OCI-LY1 (cell line): ENCODE measurements at regions not wholly inside any gene's neighbourhood (a gene's known extent, or its start where the extent isn't known, plus 50 kb on each side); places are given as distances from the start of the nearest gene placed in this dataset.

ENCODE experiments used
- H2AFZ ChIP-seq: fragments of 200-600 bp; sonication (generic), shearing (Covaris generic); 2 replicates; pipeline ENCODE4 v1.6.0; 2014; ENCODE audit warnings: antibody characterized with exemption, mild to moderate bottlenecking, low read length
- H3F3A ChIP-seq: fragments of 200-600 bp; sonication (generic), shearing (Covaris generic); 2 replicates; pipeline ENCODE4 v1.6.0; 2014; ENCODE audit warnings: mild to moderate bottlenecking, antibody characterized with exemption, low read length, moderate library complexity; ENCODE audit not compliant: insufficient read depth
- H3K27ac ChIP-seq: fragments of 200-600 bp; sonication (generic); 2 replicates; pipeline ENCODE4 v1.5.1; 2014; ENCODE audit warnings: low read length, mixed run types, mild to moderate bottlenecking, low read depth; ENCODE audit not compliant: poor library complexity, severe bottlenecking
- H3K27me3 ChIP-seq: fragments of 200-600 bp; sonication (generic); 2 replicates; pipeline ENCODE4 v1.6.0; 2014; ENCODE audit warnings: antibody characterized with exemption, mild to moderate bottlenecking, low read length, moderate library complexity; ENCODE audit not compliant: insufficient read depth
- H3K36me3 ChIP-seq: fragments of 200-600 bp; sonication (generic); 2 replicates; pipeline ENCODE4 v1.6.1; 2014; ENCODE audit warnings: mild to moderate bottlenecking, antibody characterized with exemption, low read length, moderate library complexity, mixed read lengths; ENCODE audit not compliant: insufficient read depth
- H3K4me1 ChIP-seq: fragments of 200-600 bp; sonication (generic); 2 replicates; pipeline ENCODE4 v1.5.1; 2014; ENCODE audit warnings: mild to moderate bottlenecking, low read length, moderate library complexity; ENCODE audit not compliant: insufficient read depth, severe bottlenecking
- H3K4me2 ChIP-seq: fragments of 200-600 bp; sonication (generic), shearing (Covaris generic); 2 replicates; pipeline ENCODE4 v1.6.1; 2014; ENCODE audit warnings: low read length
- H3K4me3 ChIP-seq: fragments of 200-600 bp; sonication (generic); 2 replicates; pipeline ENCODE4 v1.5.1; 2014; ENCODE audit warnings: low read length, low read depth, mild to moderate bottlenecking, mixed read lengths; ENCODE audit not compliant: poor library complexity, severe bottlenecking
- H3K79me2 ChIP-seq: fragments of 200-600 bp; shearing (Covaris generic); 2 replicates; pipeline ENCODE4 v1.6.1; 2016; ENCODE audit warnings: mixed run types, low read length, mixed read lengths; ENCODE audit not compliant: insufficient read depth
- H3K9ac ChIP-seq: fragments of 200-600 bp; sonication (generic), shearing (Covaris generic); 2 replicates; pipeline ENCODE4 v1.6.1; 2014; ENCODE audit warnings: mild to moderate bottlenecking, low read length, mixed read lengths
- H3K9me2 ChIP-seq: fragments of 200-600 bp; sonication (generic), shearing (Covaris generic); 2 replicates; pipeline ENCODE4 v1.6.1; 2014; ENCODE audit warnings: low read depth, mild to moderate bottlenecking, low read length, mixed read lengths
- H3K9me3 ChIP-seq: fragments of 200-600 bp; shearing (Covaris generic); 2 replicates; pipeline ENCODE4 v1.6.1; 2014; ENCODE audit warnings: low read length, mixed read lengths
- H4K20me1 ChIP-seq: fragments of 200-600 bp; sonication (generic), shearing (Covaris generic); 2 replicates; pipeline ENCODE4 v1.6.0; 2016; ENCODE audit warnings: mild to moderate bottlenecking, low read length; ENCODE audit not compliant: insufficient read depth
- CTCF ChIP-seq: fragments of 200-600 bp; sonication (generic), shearing (Covaris generic); IDR thresholded peaks from 2 replicates; pipeline ENCODE4 v1.5.1; 2017; ENCODE audit warnings: mild to moderate bottlenecking, antibody characterized with exemption, low read length, moderate library complexity, mixed read lengths
- EZH2 ChIP-seq: fragments of 200-600 bp; sonication (generic), shearing (Covaris generic); IDR thresholded peaks from 2 replicates; pipeline ENCODE4 v1.8.0; 2017; ENCODE audit warnings: borderline replicate concordance, mixed run types, mild to moderate bottlenecking, antibody characterized with exemption, low read length, moderate library complexity, mixed read lengths

- Histone ChIP-seq H3K4me1 (no peaks in the 10 kb centered on the region), H3K9me2 (no peaks in the 10 kb centered on the region), H3K4me2 (no peak overlapping the region), H3F3A (no peaks in the 10 kb centered on the region), H3K9me3 (no peaks in the 10 kb centered on the region), H3K9ac (no peak overlapping the region), H3K4me3 (no peak overlapping the region), H2AFZ (no peak overlapping the region), H3K27ac (no peak overlapping the region), H3K27me3 (no peaks in the 10 kb centered on the region; the same call in 1 of the 2 replicates), H3K79me2 (no peaks in the 10 kb centered on the region), H3K36me3 (no peaks in the 10 kb centered on the region), H4K20me1 (no peaks in the 10 kb centered on the region)
- TF ChIP-seq CTCF = no peak
- TF ChIP-seq EZH2 = no peak
Observed at GRCh38 chr7:156180451-156181229, 368.4 kb upstream of the SHH start.

- Histone ChIP-seq H3K4me2 (no peak overlapping the region), H3K9ac (no peak overlapping the region), H3K79me2 (no peaks in the 10 kb centered on the region), H3K9me3 (no peaks in the 10 kb centered on the region), H3F3A (no peaks in the 10 kb centered on the region), H3K27ac (no peak overlapping the region), H3K36me3 (no peaks in the 10 kb centered on the region), H3K4me1 (no peaks in the 10 kb centered on the region), H3K4me3 (no peak overlapping the region), H3K9me2 (no peaks in the 10 kb centered on the region), H4K20me1 (no peaks in the 10 kb centered on the region), H3K27me3 (peaks cover 1% of the 10 kb centered on the region; the same call in 1 of the 2 replicates), H2AFZ (no peak overlapping the region)
- TF ChIP-seq CTCF (no peak), EZH2 (no peak)
Observed at GRCh38 chr7:156179872-156180390, 367.7 kb upstream of the SHH start.

GRCh38 chr7:156178857-156179256, 366.6 kb upstream of the SHH start:
- H3K9me3 ChIP-seq = no peaks in the 10 kb centered on the region
- H2AFZ ChIP-seq = no peak overlapping the region
- TF ChIP-seq CTCF = no peak
- no peak for TF ChIP-seq EZH2
- no peaks in the 10 kb centered on the region for H3F3A ChIP-seq
- no peak overlapping the region for H3K27ac ChIP-seq
- H4K20me1 ChIP-seq = no peaks in the 10 kb centered on the region
- H3K4me2 ChIP-seq = no peak overlapping the region
- no peak overlapping the region for H3K9ac ChIP-seq
- no peaks in the 10 kb centered on the region for H3K4me1 ChIP-seq
- no peaks in the 10 kb centered on the region for H3K79me2 ChIP-seq
- no peaks in the 10 kb centered on the region for H3K36me3 ChIP-seq
- no peak overlapping the region for H3K4me3 ChIP-seq
- peaks cover 8% of the 10 kb centered on the region; the same call in 1 of the 2 replicates for H3K27me3 ChIP-seq
- H3K9me2 ChIP-seq = no peaks in the 10 kb centered on the region
